Type B pancreatic cell (in vitro differentiated cells): ENCODE measurements at regions not wholly inside any gene's neighbourhood (a gene's known extent, or its start where the extent isn't known, plus 50 kb on each side); places are given as distances from the start of the nearest gene placed in this dataset.

Experiments
- DNase-seq: peaks from one replicate; pipeline ENCODE4 v3.0.0; 2021; ENCODE audit warnings: mixed read lengths; ENCODE audit not compliant: unreplicated experiment; ENCODE audit errors: extremely low spot score
- H3K27ac Mint-ChIP-seq: 2 replicates; pipeline ENCODE4 v1.8.0; 2021; ENCODE audit warnings: mild to moderate bottlenecking, mixed read lengths
- H3K27me3 Mint-ChIP-seq: 2 replicates; pipeline ENCODE4 v1.8.0; 2021; ENCODE audit warnings: mixed read lengths
- H3K36me3 Mint-ChIP-seq: 2 replicates; pipeline ENCODE4 v1.8.0; 2021; ENCODE audit warnings: mixed read lengths
- H3K4me1 Mint-ChIP-seq: one replicate; pipeline ENCODE4 v1.8.0; 2021; ENCODE audit warnings: mixed read lengths; ENCODE audit not compliant: unreplicated experiment
- H3K4me3 Mint-ChIP-seq: 2 replicates; pipeline ENCODE4 v1.8.0; 2021; ENCODE audit warnings: mild to moderate bottlenecking, mixed read lengths
- H3K9me3 Mint-ChIP-seq: 2 replicates; pipeline ENCODE4 v1.8.0; 2021; ENCODE audit warnings: mixed read lengths
- CTCF ChIP-seq: fragments of 200-600 bp; sonication (generic); conservative IDR thresholded peaks from 2 replicates; pipeline ENCODE4 v1.5.0; 2021; ENCODE audit warnings: antibody characterized with exemption, mild to moderate bottlenecking

- Mint-ChIP-seq H3K36me3 (no peaks in the 10 kb centered on the region), H3K27ac (no peak overlapping the region), H3K4me1 (peaks cover 6% of the 10 kb centered on the region), H3K27me3 (no peaks in the 10 kb centered on the region), H3K4me3 (no peak overlapping the region), H3K9me3 (no peaks in the 10 kb centered on the region)
- TF ChIP-seq CTCF = no peak
- no peak for DNase-seq
Observed at GRCh38 chr7:13159467-13160184, 472.2 kb downstream of the ARL4A start.

- peaks cover 13% of the 10 kb centered on the region for H3K4me1 Mint-ChIP-seq
- H3K4me3 Mint-ChIP-seq = no peak overlapping the region
- DNase-seq = no peak
- H3K36me3 Mint-ChIP-seq = no peaks in the 10 kb centered on the region
- H3K27me3 Mint-ChIP-seq = no peaks in the 10 kb centered on the region
- TF ChIP-seq CTCF = no peak
- no peaks in the 10 kb centered on the region for H3K9me3 Mint-ChIP-seq
- no peak overlapping the region for H3K27ac Mint-ChIP-seq
Observed at GRCh38 chr7:13161125-13161524, 473.7 kb downstream of the ARL4A start.

GRCh38 chr7:13165854-13166253 is 478.4 kb downstream of the ARL4A start:
- Mint-ChIP-seq H3K9me3 (no peaks in the 10 kb centered on the region), H3K4me1 (peaks cover 10% of the 10 kb centered on the region), H3K27me3 (no peaks in the 10 kb centered on the region), H3K36me3 (no peaks in the 10 kb centered on the region), H3K27ac (no peak overlapping the region), H3K4me3 (no peak overlapping the region)
- no peak for TF ChIP-seq CTCF
- no peak for DNase-seq

- Mint-ChIP-seq H3K4me3 (no peak overlapping the region), H3K27me3 (no peaks in the 10 kb centered on the region), H3K4me1 (peaks cover 10% of the 10 kb centered on the region), H3K27ac (no peak overlapping the region), H3K9me3 (no peaks in the 10 kb centered on the region), H3K36me3 (no peaks in the 10 kb centered on the region)
- no peak for DNase-seq
- TF ChIP-seq CTCF = no peak
Observed at GRCh38 chr7:13166801-13167200, 479.4 kb downstream of the ARL4A start.

GRCh38 chr7:13169356-13169755 is 481.9 kb downstream of the ARL4A start:
- Mint-ChIP-seq H3K27me3 (no peaks in the 10 kb centered on the region), H3K4me1 (peaks cover 10% of the 10 kb centered on the region), H3K4me3 (no peak overlapping the region), H3K27ac (no peak overlapping the region), H3K9me3 (no peaks in the 10 kb centered on the region), H3K36me3 (no peaks in the 10 kb centered on the region)
- TF ChIP-seq CTCF = no peak
- DNase-seq = no peak
